ENCODE measurements at regions not wholly inside any gene's neighbourhood (a gene's known extent, or its start where the extent isn't known, plus 50 kb on each side); places are given as distances from the start of the nearest gene placed in this dataset.

DNA sequence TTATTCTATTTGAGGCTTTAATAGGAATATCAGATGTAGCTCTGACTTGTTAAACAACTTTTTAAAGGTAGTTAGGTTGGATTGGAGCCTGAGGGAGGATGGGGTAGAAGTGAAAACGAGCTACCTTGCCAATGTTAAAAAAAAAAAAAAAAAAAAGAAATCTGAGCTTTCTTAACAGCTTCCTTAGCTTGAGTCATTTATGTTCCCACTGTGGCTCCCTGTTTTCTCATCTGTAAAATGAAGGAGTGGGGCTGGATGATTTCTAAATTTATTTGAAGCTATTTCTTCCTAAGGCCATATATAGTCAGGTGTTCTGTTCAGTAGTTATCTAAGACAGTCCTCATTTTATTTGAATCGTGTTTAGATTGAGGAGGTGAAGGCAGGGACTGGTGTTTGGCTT is 105.7 kb downstream of the EDEM1 start:
- no peak for DNase-seq
- Mint-ChIP-seq H3K4me1 (peaks cover 35% of the 10 kb centered on the region), H3K36me3 (ENCODE audit: low read depth) (peaks cover 18% of the 10 kb centered on the region), H3K4me3 (no peak overlapping the region), H3K27ac (no peak overlapping the region), H3K9me3 (peaks cover 30% of the 10 kb centered on the region), H3K27me3 (ENCODE audit: low read depth, poor library complexity) (peaks cover 6% of the 10 kb centered on the region)
- no peak for TF ChIP-seq CTCF (IDR thresholded peaks at IDR 0.05)

DNA sequence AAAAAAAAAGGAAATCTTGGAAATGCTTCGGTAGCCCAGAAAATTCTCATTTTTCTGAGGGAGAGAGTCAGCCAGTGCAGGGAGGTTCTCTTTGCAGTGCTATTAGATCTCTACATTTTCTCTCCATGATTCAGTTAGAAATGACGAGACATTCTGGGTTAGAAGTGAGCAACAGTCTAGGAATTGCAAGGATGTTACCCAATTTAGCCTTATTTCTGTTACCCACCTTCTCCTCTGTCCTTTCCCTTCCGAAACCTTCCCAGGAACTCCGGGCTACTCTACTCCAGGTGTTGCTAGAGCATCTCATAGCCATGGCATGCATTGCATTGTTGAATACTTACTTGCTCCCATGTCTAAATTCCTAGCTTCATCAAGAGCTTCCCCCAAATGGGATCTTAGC is 106.8 kb downstream of the EDEM1 start:
- no peak overlapping the region for H3K4me3 Mint-ChIP-seq
- peaks cover 2% of the 10 kb centered on the region for H3K27me3 Mint-ChIP-seq (ENCODE audit: low read depth, poor library complexity)
- H3K27ac Mint-ChIP-seq = no peak overlapping the region
- TF ChIP-seq CTCF (IDR thresholded peaks at IDR 0.05) = no peak
- H3K9me3 Mint-ChIP-seq = peaks cover 18% of the 10 kb centered on the region
- H3K4me1 Mint-ChIP-seq = peaks cover 46% of the 10 kb centered on the region
- DNase-seq = no peak
- H3K36me3 Mint-ChIP-seq (ENCODE audit: low read depth) = peaks cover 12% of the 10 kb centered on the region

GRCh38 chr3:5295191-5295690 is 107.7 kb downstream of the EDEM1 start:
- Mint-ChIP-seq H3K36me3 (ENCODE audit: low read depth) (peaks cover 12% of the 10 kb centered on the region), H3K27me3 (ENCODE audit: low read depth, poor library complexity) (peaks cover 2% of the 10 kb centered on the region), H3K9me3 (peaks cover 15% of the 10 kb centered on the region), H3K4me3 (no peak overlapping the region), H3K27ac (no peak overlapping the region), H3K4me1 (peaks cover 48% of the 10 kb centered on the region)
- no peak for TF ChIP-seq CTCF (IDR thresholded peaks at IDR 0.05)
- no peak for DNase-seq

- DNase-seq = no peak
- Mint-ChIP-seq H3K36me3 (ENCODE audit: low read depth) (peaks cover 12% of the 10 kb centered on the region), H3K4me1 (peaks cover 48% of the 10 kb centered on the region), H3K27ac (no peak overlapping the region), H3K27me3 (ENCODE audit: low read depth, poor library complexity) (peaks cover 2% of the 10 kb centered on the region), H3K4me3 (no peak overlapping the region), H3K9me3 (peaks cover 15% of the 10 kb centered on the region)
- TF ChIP-seq CTCF (IDR thresholded peaks at IDR 0.05) = no peak
These were observed 108.9 kb downstream of the EDEM1 start for GRCh38 chr3:5296362-5296761.

DNA sequence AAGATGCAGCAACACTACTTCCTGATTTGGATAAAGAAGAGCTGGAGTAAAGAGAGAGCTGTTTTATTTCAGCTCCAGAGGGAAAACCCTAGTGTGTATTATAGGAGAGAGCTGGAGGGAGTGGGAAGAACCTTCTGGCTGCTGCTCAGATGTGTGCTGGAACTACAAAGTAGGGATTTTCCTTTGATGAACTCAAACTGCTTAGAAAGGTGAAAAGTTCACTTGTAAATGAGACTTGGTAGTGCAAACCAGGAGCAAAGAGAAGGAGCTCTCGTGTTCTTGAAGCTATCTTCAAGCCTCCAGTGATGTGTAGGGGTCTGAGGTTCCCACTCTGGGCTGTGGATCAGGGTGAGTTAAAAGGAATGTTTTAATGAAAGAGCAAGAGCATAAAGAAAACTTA is 110.4 kb downstream of the EDEM1 start:
- peaks cover 12% of the 10 kb centered on the region for H3K36me3 Mint-ChIP-seq (ENCODE audit: low read depth)

More for the DNA sequence above, 110.4 kb downstream of the EDEM1 start:
- DNase-seq = no peak
- Mint-ChIP-seq H3K4me3 (no peak overlapping the region), H3K9me3 (peaks cover 15% of the 10 kb centered on the region), H3K4me1 (peaks cover 52% of the 10 kb centered on the region), H3K27me3 (ENCODE audit: low read depth, poor library complexity) (no peaks in the 10 kb centered on the region), H3K27ac (peak overlapping the region; percentile 40)
- TF ChIP-seq CTCF (IDR thresholded peaks at IDR 0.05) = no peak

All from nephron progenitor cell (in vitro differentiated cells).